IPS DF 4.7 (cell line): ENCODE measurements at regions not wholly inside any gene's neighbourhood (a gene's known extent, or its start where the extent isn't known, plus 50 kb on each side); places are given as distances from the start of the nearest gene placed in this dataset.

Source experiments
- DNase-seq: peaks from one replicate; pipeline ENCODE4 v3.0.0-alpha.2; 2013; ENCODE audit warnings: low spot score; ENCODE audit errors: extremely low read depth

DNA sequence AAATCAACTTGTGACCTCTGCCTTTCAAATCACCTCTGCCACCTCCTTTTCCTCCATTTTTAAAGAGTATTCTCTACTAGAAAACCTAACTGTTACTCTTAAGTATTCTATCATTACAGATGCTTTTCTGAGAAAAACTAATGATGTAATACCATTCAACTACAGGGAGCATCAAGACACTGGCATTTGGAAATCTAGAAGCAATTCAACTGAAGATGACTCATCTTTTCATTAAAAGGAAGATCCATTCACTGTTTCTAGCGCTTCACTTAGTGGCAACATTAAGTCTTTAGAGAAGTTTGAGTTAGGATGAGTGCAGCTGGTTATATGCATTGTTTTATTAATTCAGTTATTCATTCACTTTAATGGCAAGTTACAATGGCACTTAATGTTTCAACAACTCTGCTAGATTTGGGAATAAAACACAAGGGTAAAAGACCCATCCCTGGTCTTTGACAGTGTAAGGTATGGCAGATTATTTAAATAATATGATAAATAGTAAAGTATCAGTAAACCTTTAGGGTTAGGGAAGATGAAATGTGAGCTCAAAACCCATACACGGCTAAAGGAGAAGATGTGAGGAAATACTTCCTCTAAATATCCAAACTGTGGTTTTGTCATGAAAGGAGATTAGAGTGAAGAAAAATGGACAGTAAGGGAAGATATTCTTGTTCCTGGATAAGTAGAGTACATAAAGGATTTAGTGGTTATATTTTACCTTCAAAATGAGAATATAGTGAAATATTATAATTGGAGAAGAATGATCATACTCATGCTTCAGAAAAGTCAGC, 61.7 kb downstream of the KCNJ2 start:
- DNase-seq: no peak

DNA sequence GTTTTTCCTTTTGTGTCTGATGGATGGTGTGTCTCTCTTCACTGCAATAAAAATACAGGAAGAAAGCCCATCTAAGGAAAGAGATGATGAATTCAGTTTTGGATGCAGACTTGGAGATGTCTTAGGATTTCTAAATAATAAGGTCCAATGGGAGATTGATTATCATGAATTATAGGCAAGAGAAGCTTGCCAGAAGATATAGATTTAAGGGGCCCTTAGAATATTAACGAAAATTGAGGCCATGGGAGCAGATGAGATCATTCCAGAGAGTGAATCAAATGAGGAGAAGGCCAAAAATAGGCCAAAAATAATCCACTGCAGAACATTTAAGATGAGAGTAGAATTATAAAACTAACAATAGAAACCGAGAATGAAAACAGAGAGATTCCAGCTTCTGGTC, 63.1 kb downstream of the KCNJ2 start:
- DNase-seq: no peak

DNA sequence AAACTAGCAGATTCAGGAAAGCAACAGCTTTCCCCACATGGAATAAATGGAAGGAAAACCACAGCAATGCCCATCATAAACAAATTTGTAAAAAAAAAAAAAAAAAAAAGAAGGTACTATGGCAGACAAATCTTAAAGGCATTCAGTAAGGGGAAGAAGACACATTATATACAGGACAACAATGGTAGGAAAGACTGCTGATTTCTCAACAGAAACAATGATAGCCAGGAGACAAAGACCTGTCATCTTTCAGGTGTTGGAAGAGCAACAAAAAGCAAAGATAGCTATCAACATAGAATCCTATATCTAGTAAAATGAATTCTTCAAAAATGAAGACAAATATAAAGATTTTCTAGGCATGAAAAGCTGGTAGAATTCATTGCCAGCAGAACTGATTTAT, 65.9 kb downstream of the KCNJ2 start:
- no peak for DNase-seq

- DNase-seq: no peak
Measured at GRCh38 chr17:70238228-70238627, 68.9 kb downstream of the KCNJ2 start.

DNA sequence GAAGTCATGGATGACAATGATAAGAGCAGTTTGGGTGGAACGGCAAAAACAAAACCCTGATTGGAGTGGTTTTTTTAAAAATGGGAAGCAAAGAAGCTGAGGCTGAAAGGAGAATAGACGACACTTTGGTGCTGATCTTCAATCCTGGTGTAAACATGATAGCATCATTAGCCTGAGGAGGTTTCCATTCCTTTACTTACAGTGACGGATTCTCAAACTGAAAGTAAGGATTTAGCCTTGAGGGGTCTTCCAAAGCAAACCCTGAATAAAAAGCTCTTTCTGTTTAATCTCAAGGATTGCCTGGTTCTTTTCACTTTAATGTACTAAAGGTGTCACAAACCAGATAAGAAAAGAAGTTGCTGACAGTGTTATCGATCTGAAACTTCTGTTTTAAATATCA, 69.3 kb downstream of the KCNJ2 start:
- no peak for DNase-seq

GRCh38 chr17:70239391-70239826, 70.1 kb downstream of the KCNJ2 start:
- DNase-seq: no peak

DNA sequence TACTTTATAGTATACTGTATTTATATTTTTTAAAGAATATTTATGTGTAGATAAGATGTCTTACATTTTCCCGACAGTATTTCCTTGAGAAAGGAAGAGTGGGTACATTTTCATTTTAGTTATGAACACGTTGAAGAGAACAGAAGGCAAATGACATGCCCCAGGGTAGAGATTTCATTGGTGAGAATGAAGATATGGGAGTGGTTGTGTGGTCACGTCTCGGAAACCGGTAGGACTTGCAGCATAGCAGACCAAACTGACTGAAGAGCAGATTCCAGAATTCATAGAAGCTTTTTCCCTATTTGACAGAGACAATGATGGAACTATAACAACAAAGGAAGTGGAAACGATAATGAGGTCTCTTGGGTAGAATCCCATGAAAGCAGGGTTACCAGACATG, 71.7 kb downstream of the KCNJ2 start:
- DNase-seq: no peak

- no peak for DNase-seq
Measured at GRCh38 chr17:70242781-70243437, 73.6 kb downstream of the KCNJ2 start.

DNA sequence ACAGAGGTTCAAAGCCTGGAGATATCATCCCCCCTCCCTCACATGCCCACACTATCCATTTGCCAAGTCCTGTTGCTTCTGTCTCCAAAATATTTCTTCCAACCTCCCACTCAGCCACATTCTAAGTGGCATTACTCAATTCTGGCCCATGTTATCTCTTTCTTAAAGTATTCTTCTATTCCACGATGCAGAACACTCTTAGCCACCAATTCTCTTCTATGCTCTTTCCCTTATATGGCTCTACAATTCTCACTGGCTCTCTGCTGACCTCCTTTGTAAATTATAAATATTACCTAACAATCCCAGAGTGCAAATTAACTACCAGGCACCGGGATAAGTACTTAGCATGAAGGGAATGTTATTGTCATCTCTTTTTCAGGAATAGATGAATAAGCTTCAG, 82.4 kb downstream of the KCNJ2 start:
- DNase-seq: no peak

- DNase-seq: no peak
Measured at GRCh38 chr17:70254735-70255460, 85.6 kb downstream of the KCNJ2 start.

- no peak for DNase-seq
Measured at GRCh38 chr17:70256751-70257150, 87.4 kb downstream of the KCNJ2 start.

GRCh38 chr17:70258465-70258864, 89.1 kb downstream of the KCNJ2 start:
- DNase-seq: no peak

GRCh38 chr17:70259400-70259799, 90.1 kb downstream of the KCNJ2 start:
- DNase-seq: no peak

- no peak for DNase-seq
Measured at GRCh38 chr17:70261170-70261569, 91.8 kb downstream of the KCNJ2 start.

- DNase-seq: no peak
Measured at GRCh38 chr17:70265471-70265870, 96.1 kb downstream of the KCNJ2 start.

DNA sequence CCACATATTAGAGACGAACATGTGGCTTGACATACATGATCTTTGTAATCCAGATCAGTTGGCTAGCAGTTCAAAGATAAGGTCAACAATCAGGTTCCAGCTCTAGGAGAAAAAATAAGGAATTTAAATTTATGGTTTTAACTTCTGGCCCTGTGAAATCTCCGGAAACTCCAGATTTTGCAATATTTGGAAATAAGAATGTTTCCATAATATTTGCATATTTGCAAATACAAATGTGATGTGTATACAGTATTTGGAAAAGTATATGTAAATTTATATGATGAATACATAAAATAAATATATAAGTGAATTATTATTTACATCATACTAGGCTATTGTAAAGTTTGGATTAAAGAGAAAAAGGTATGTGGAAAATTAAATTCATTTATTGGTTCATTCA, 97.1 kb downstream of the KCNJ2 start:
- DNase-seq: no peak

DNA sequence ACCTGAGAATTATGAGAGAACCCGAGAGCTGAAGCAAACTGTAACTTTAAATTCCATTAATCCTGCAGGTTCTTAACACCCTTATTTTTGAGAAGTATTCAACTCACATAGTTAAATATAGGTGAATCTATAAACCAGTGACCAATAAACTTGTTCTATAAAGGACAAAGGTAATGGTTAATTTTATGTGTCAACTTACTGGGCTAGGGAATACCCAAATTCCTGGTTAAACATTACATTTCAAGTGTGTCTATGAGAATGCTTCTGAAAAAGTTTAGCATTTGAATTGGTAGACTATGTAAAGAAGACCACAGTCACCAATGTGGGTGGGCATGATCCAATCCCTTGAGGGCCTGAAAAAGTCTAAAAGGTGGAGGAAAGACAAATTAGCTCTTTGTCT, 99.1 kb downstream of the KCNJ2 start:
- DNase-seq: no peak

- no peak for DNase-seq
Measured at GRCh38 chr17:70270554-70270953, 101.2 kb downstream of the KCNJ2 start.

DNA sequence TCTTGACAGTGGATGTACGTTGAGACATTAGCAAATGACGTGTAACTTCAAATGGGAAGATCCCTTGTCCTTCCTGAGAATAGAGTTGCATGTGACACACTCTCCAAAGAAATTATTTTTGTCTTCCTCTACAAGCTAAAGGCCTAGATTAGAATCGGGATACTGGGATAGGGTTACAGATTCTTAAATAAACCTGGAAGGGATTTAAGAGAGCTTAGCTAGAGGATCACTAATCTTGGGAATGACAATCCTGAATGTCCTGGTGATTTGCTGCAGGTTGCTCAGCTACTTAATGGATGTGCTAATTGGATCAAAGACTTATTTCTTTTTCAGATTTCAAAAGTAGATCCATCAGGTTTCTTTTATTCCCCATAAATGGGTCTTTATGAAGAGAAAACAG, 101.9 kb downstream of the KCNJ2 start:
- DNase-seq: no peak

DNA sequence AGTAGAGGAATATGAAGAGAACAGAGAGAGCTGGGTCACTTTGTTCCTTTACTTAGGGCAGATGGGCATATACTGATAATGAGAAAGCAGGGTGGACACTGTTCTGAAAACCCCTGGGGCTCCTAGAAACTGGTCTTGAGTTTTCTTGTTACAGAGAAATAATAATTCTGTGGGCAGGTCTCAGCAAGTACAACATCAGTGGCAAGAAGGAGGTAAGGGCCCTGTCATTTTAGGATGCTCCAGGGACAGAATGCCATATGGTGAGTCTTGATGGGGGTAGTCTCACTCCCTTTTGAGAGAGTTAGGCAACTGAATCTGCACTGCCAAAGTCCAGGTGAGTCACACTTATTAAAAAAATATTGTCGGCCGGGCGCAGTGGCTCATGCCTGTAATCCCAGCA, 102.3 kb downstream of the KCNJ2 start:
- DNase-seq: no peak

DNA sequence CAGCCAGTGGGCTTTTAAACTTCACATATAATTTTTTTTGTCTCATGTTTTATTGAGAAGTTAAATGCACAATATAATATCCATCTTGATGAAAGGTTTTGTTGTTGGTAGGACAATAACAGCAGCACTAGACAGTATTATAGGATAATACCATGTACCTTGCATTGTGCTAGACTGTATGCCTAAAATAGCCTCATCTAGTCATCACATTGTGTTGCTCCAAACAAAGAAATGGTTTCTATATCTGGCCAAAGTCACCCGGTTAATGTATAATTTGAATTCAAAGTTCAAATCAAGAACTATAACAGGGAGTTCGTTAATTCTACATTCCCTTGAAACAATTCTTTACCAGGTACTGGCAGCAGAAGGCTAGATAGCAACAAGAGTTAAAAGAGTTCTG, 104.9 kb downstream of the KCNJ2 start:
- DNase-seq: no peak

- no peak for DNase-seq
Measured at GRCh38 chr17:70276906-70277305, 107.6 kb downstream of the KCNJ2 start.
